Heart left ventricle (tissue), 13 donors: ENCODE measurements at regions not wholly inside any gene's neighbourhood (a gene's known extent, or its start where the extent isn't known, plus 50 kb on each side); places are given as distances from the start of the nearest gene placed in this dataset.

ENCODE experiments used
- CTCF ChIP-seq, 12 donors: fragments of 200-600 bp; sonication (generic) in 4 of 12; IDR thresholded peaks; one replicate each; pipeline versions ENCODE4 v1.5.0 to v1.8.0; 2018 to 2022; ENCODE audit warnings: antibody characterized with exemption in 12 of 12, mild to moderate bottlenecking in 5 of 12
- POLR2A ChIP-seq, 2 donors: fragments of 450-650 bp; IDR thresholded peaks; one replicate each; pipeline ENCODE4 v1.6.1; 2017; ENCODE audit warnings: antibody characterized with exemption in 2 of 2, mild to moderate bottlenecking in 2 of 2, moderate library complexity in 2 of 2
- donor health status: ischemic (EF 13 %, LVEDD 7.1; RV severe dilation, severe dysfunction).
- donor health status: DM: no; HTN: yes; CAD: no.
- donor health status: DM: no; HTN: no; CAD: no.
- donor health status: ischemic (EF 25% LVEDD 6.9; RV normal size, moderate dysfunction).
- donor health status: ischemic (EF 25% LVEDD 5.7; RV mildly dilated, moderate dysfunction).
- donor health status: ischemic (EF 35%, LVEDD 5.7; RV mildly dilated, moderate dysfunction).
- donor health status: nonischemic (EF 11% LVEDD 7.7; RV severe dilation, severe dysfunction).
- donor health status: DM: yes; HTN: yes; CAD: no.
- donor health status: PGD.
- donor health status: ischemic (EF 29% LVEDD 5.4; RV normal size, mild dysfunction).
- donor health status: nonischemic (EF 23%, LVEDD 6.1; RV moderate dilation, normal function).

GRCh38 chr16:9365370-9365728 lies 273.9 kb downstream of the HAPSTR1 start:
- TF ChIP-seq CTCF (IDR thresholded peaks at IDR 0.05) = no peak
- TF ChIP-seq POLR2A (IDR thresholded peaks at IDR 0.05) = no peak
